CD8-positive, alpha-beta memory T cell (primary cell): ENCODE measurements at regions not wholly inside any gene's neighbourhood (a gene's known extent, or its start where the extent isn't known, plus 50 kb on each side); places are given as distances from the start of the nearest gene placed in this dataset.

ENCODE experiments used
- CTCF ChIA-PET: fragments of 350-600 bp; sonication (Branson Sonifier 250); formaldehyde crosslinking; loops from one replicate; lab custom pipeline; 2021; ENCODE audit warnings: antibody characterized with exemption; lab: Charles Lee
- POLR2A ChIA-PET: fragments of 350-600 bp; sonication (Branson Sonifier 250); formaldehyde crosslinking; loops from one replicate; lab custom pipeline; 2021; ENCODE audit warnings: antibody characterized with exemption; lab: Charles Lee
- DNase-seq, 5 donors: peaks; one replicate each; pipeline versions ENCODE4 v3.0.0 to v3.0.0-alpha.2; 2020 to 2022; ENCODE audit warnings: mixed read lengths in 1 of 5
- H3K27ac ChIP-seq: one replicate; pipeline ENCODE4 v1.7.0; 2013; ENCODE audit warnings: low read depth, mild to moderate bottlenecking, low read length, moderate library complexity
- H3K27me3 ChIP-seq: 2 replicates; pipeline ENCODE4 v1.7.0; 2013; ENCODE audit warnings: low read length, mild to moderate bottlenecking; ENCODE audit not compliant: insufficient read depth, poor library complexity, severe bottlenecking
- H3K36me3 ChIP-seq: 2 replicates; pipeline ENCODE4 v1.7.0; 2013; ENCODE audit warnings: mild to moderate bottlenecking, low read length, moderate library complexity; ENCODE audit not compliant: insufficient read depth
- H3K4me1 ChIP-seq: 2 replicates; pipeline ENCODE4 v1.7.0; 2013; ENCODE audit warnings: mild to moderate bottlenecking, low read length, moderate library complexity; ENCODE audit not compliant: insufficient read depth
- H3K4me3 ChIP-seq: 2 replicates; pipeline ENCODE4 v1.7.0; 2013; ENCODE audit warnings: mild to moderate bottlenecking, low read length
- H3K9me3 ChIP-seq: 2 replicates; pipeline ENCODE4 v1.7.0; 2013; ENCODE audit warnings: mild to moderate bottlenecking, low read length
- H3K27ac Mint-ChIP-seq, 8 donors: one replicate each; pipeline ENCODE4 v1.8.0; 2020 to 2021; ENCODE audit warnings: mixed read lengths in 8 of 8, mild to moderate bottlenecking in 6 of 8, inconsistent platforms in 3 of 8, moderate library complexity in 3 of 8
- H3K27me3 Mint-ChIP-seq, 2 donors: one replicate each; pipeline ENCODE4 v1.8.0; 2020 to 2021; ENCODE audit warnings: mixed read lengths in 2 of 2, mild to moderate bottlenecking in 1 of 2, moderate library complexity in 1 of 2
- H3K36me3 Mint-ChIP-seq, 3 donors: one replicate each; pipeline ENCODE4 v1.8.0; 2020 to 2021; ENCODE audit warnings: mixed read lengths in 3 of 3, inconsistent platforms in 1 of 3, mild to moderate bottlenecking in 1 of 3
- H3K4me1 Mint-ChIP-seq, 3 donors: one replicate each; pipeline ENCODE4 v1.8.0; 2020 to 2021; ENCODE audit warnings: mixed read lengths in 3 of 3, inconsistent platforms in 1 of 3, mild to moderate bottlenecking in 1 of 3
- H3K4me3 Mint-ChIP-seq, 7 donors: one replicate each; pipeline ENCODE4 v1.8.0; 2020 to 2021; ENCODE audit warnings: mixed read lengths in 7 of 7, mild to moderate bottlenecking in 6 of 7, moderate library complexity in 4 of 7, inconsistent platforms in 2 of 7
- H3K9me3 Mint-ChIP-seq, 5 donors: one replicate each; pipeline ENCODE4 v1.8.0; 2020 to 2022; ENCODE audit warnings: mixed read lengths in 5 of 5, mild to moderate bottlenecking in 3 of 5, moderate library complexity in 2 of 5, inconsistent platforms in 1 of 5

DNA sequence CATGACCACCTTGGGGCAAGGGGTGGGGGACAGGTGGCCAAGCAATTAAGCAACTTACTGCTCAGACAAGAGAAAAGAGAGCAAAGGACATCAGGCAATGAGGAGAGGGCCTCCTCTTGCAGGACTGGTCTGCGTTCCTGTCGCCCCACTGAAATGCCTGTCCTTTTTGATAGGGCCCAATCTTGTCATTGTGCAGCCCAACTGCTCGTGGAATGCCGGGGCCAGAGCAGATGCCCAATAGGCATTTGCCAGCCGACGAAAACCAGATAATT is 104.5 kb upstream of the SH3BP4 start:
- Histone ChIP-seq H3K9me3 (no peaks in the 10 kb centered on the region), H3K27me3 (no peaks in the 10 kb centered on the region), H3K4me1 (no peaks in the 10 kb centered on the region), H3K27ac (no peak overlapping the region), H3K4me3 (no peak overlapping the region), H3K36me3 (no peaks in the 10 kb centered on the region)
- Mint-ChIP-seq H3K36me3 (no peaks in the 10 kb centered on the region), H3K4me1 (no peaks in the 10 kb centered on the region), H3K27me3 (peaks cover 4 to 31% of the 10 kb centered on the region in 2 donors), H3K27ac (no peak overlapping the region), H3K4me3 (no peak overlapping the region), H3K9me3 (no peaks in the 10 kb centered on the region)
- CTCF ChIA-PET, result no interaction called here
- no peak for DNase-seq
- POLR2A ChIA-PET, result no interaction called here

DNA sequence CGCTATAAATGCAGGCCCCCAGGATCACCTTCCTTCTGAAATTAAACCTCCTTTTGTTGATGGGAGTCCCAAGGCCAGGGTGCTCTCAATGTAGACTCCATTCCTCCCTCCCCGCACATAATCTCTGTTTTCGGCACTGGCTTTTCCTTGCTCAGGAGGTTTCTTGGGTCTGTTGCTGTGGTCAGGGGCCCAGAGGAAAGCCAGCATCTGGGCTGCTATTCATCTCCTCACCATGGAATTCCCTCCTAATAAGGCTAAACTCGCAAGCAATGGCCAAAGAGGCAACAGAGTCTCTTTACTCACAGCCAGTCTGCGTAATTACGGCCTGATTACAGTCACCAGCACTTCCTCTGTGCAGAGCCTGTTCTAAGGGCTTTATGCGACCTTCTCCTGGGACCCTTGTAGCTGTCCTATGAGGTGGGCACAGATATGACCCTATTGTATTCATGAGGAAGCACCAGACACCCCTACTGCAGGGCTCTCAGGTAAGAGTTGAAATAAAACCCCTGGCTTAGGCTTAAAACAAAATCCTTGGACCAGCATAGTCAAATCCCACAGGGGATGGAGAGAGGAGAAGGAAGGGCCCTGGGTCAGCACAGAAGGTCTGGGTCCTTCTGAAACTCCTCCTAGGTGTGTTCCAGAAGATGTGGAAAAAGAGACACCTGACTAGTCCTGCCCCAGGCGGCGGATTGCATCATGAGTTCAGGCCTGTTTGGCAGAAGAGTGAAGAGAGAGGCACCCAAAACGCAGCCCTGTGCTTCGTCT is 105.0 kb upstream of the SH3BP4 start:
- Mint-ChIP-seq H3K36me3 (no peaks in the 10 kb centered on the region), H3K9me3 (no peaks in the 10 kb centered on the region), H3K4me1 (no peaks in the 10 kb centered on the region), H3K27me3 (peaks cover 4 to 36% of the 10 kb centered on the region in 2 donors), H3K4me3 (no peak overlapping the region), H3K27ac (no peak overlapping the region)
- H3K27me3 ChIP-seq, result no peaks in the 10 kb centered on the region
- no peak overlapping the region for H3K27ac ChIP-seq
- ChIA-PET CTCF (no interaction called here), POLR2A (no interaction called here)
- no peak overlapping the region for H3K4me3 ChIP-seq
- no peak for DNase-seq
- H3K36me3 ChIP-seq, result no peaks in the 10 kb centered on the region
- H3K4me1 ChIP-seq, result no peaks in the 10 kb centered on the region
- no peaks in the 10 kb centered on the region for H3K9me3 ChIP-seq

- Histone ChIP-seq H3K9me3 (no peaks in the 10 kb centered on the region), H3K27me3 (no peaks in the 10 kb centered on the region), H3K27ac (no peak overlapping the region), H3K36me3 (no peaks in the 10 kb centered on the region), H3K4me3 (no peak overlapping the region), H3K4me1 (no peaks in the 10 kb centered on the region)
- DNase-seq, result no peak
- Mint-ChIP-seq H3K36me3 (no peaks in the 10 kb centered on the region), H3K27ac (no peak overlapping the region), H3K4me1 (no peaks in the 10 kb centered on the region), H3K27me3 (peaks cover 1 to 37% of the 10 kb centered on the region in 2 donors), H3K4me3 (no peak overlapping the region), H3K9me3 (no peaks in the 10 kb centered on the region)
- POLR2A ChIA-PET, result no interaction called here
- CTCF ChIA-PET, result no interaction called here
Observed at GRCh38 chr2:234845602-234846590, 105.9 kb upstream of the SH3BP4 start.

DNA sequence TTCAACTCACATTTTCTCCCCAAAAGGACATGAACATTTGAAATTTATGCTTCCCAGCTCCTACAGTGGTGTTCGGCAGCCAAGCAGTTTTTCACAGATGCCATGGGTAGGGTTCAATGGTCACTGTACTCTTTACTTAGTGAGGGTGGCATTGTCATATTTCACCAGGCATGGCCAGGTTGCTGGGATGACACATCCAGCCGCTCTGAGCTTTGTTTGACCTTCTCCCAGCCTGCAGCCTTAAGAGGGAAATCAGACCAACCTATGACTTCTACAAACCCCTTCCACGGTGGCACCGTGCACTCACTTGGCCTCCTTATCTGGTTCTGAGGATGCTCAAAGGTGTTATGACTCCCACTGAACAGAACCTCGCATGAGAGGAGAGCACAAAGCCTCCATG is 108.4 kb upstream of the SH3BP4 start:
- no peak overlapping the region for H3K27ac ChIP-seq
- Mint-ChIP-seq H3K4me3 (no peak overlapping the region), H3K36me3 (no peaks in the 10 kb centered on the region), H3K9me3 (no peaks in the 10 kb centered on the region), H3K27me3 (peaks cover 1 to 28% of the 10 kb centered on the region in 2 donors), H3K4me1 (no peaks in the 10 kb centered on the region), H3K27ac (no peak overlapping the region)
- DNase-seq, result no peak
- no peaks in the 10 kb centered on the region for H3K9me3 ChIP-seq
- H3K27me3 ChIP-seq, result no peaks in the 10 kb centered on the region
- POLR2A ChIA-PET, result no interaction called here
- H3K36me3 ChIP-seq, result no peaks in the 10 kb centered on the region
- no peaks in the 10 kb centered on the region for H3K4me1 ChIP-seq
- H3K4me3 ChIP-seq, result no peak overlapping the region
- CTCF ChIA-PET, result no interaction called here

GRCh38 chr2:234842753-234843152 is 109.1 kb upstream of the SH3BP4 start:
- no peak for DNase-seq
- H3K36me3 Mint-ChIP-seq, result no peaks in the 10 kb centered on the region
- no peaks in the 10 kb centered on the region for H3K4me1 Mint-ChIP-seq
- H3K4me1 ChIP-seq, result no peaks in the 10 kb centered on the region
- H3K4me3 Mint-ChIP-seq, result no peak overlapping the region
- H3K27ac ChIP-seq, result no peak overlapping the region
- no peaks in the 10 kb centered on the region for H3K27me3 ChIP-seq
- no peaks in the 10 kb centered on the region for H3K9me3 Mint-ChIP-seq
- ChIA-PET POLR2A (no interaction called here), CTCF (no interaction called here)
- no peak overlapping the region for H3K4me3 ChIP-seq
- no peaks in the 10 kb centered on the region for H3K36me3 ChIP-seq
- H3K27ac Mint-ChIP-seq, result no peak overlapping the region
- peaks cover 1 to 29% of the 10 kb centered on the region in 2 donors for H3K27me3 Mint-ChIP-seq
- H3K9me3 ChIP-seq, result no peaks in the 10 kb centered on the region

DNA sequence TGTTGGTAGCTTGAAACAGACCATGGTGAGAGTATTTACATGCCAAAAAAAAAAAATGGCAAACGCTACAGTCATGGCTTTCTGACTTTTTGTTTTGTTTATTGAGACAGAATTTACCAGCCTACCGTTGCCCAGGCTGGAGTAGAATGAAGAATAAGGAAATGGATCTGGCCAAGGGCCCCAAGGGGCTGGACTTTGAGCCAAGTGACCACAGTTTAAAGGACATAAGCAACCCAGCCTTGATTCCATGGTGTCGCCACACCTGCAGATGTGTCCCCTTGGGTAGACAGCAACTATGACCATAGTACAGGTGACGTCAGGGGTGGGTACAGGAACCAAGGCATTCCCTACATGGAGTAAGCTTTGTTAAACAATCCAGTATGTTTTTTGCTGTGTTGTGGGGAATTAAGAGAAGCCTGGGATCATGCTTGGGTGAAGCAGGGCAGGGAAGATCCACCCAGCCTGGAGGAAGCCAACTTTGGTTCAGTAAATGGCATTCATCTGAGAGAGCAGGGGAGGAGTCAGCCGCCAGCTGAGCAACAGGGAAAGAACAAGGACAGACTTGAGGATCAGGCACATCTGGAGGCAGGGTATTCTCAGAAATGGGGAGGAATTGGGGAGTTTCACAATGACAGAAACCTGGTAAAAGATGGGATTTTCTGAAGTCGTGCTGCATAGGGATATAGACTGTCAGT is 110.3 kb upstream of the SH3BP4 start:
- POLR2A ChIA-PET, result no interaction called here
- DNase-seq, result no peak

GRCh38 chr2:234840336-234840735 is 111.5 kb upstream of the SH3BP4 start:
- Histone ChIP-seq H3K4me3 (no peak overlapping the region), H3K36me3 (no peaks in the 10 kb centered on the region), H3K9me3 (no peaks in the 10 kb centered on the region), H3K27me3 (no peaks in the 10 kb centered on the region), H3K27ac (no peak overlapping the region), H3K4me1 (no peaks in the 10 kb centered on the region)
- Mint-ChIP-seq H3K27me3 (peaks cover 0 to 32% of the 10 kb centered on the region in 2 donors), H3K4me3 (no peak overlapping the region), H3K27ac (no peak overlapping the region), H3K9me3 (no peaks in the 10 kb centered on the region), H3K4me1 (no peaks in the 10 kb centered on the region), H3K36me3 (no peaks in the 10 kb centered on the region)
- DNase-seq, result no peak
- CTCF ChIA-PET, result no interaction called here
- POLR2A ChIA-PET, result no interaction called here

More for the DNA sequence above, 110.3 kb upstream of the SH3BP4 start:
- H3K36me3 ChIP-seq, result no peaks in the 10 kb centered on the region
- no peak overlapping the region for H3K4me3 Mint-ChIP-seq
- no peaks in the 10 kb centered on the region for H3K27me3 ChIP-seq
- H3K4me3 ChIP-seq, result no peak overlapping the region
- no peaks in the 10 kb centered on the region for H3K9me3 ChIP-seq
- H3K9me3 Mint-ChIP-seq, result no peaks in the 10 kb centered on the region
- no peaks in the 10 kb centered on the region for H3K36me3 Mint-ChIP-seq
- CTCF ChIA-PET, result no interaction called here
- no peak overlapping the region for H3K27ac Mint-ChIP-seq
- H3K4me1 Mint-ChIP-seq, result no peaks in the 10 kb centered on the region
- H3K27me3 Mint-ChIP-seq, result peaks cover 0 to 32% of the 10 kb centered on the region in 2 donors
- no peak overlapping the region for H3K27ac ChIP-seq
- H3K4me1 ChIP-seq, result no peaks in the 10 kb centered on the region

DNA sequence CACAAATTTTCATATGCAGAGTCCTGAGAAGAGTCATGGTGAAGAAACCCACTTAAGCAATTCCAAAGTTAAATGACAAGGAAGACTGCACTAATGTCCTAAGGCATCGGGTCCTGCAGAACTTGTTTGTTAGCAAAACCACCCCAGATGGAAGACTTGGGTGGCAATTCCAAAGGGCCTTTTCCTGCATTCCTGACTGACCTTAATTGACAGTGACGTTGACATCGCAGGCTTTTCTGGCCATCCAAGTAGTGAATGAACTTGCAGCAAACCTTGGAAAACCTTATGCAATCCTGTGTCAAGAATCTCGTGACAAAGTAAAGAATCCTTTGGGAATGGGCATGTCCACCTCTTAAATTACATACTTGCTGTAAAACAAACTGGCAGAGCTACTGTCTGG is 112.5 kb upstream of the SH3BP4 start:
- no peaks in the 10 kb centered on the region for H3K4me1 ChIP-seq
- Mint-ChIP-seq H3K4me1 (no peaks in the 10 kb centered on the region), H3K4me3 (no peak overlapping the region), H3K36me3 (no peaks in the 10 kb centered on the region), H3K27me3 (peaks cover 0 to 32% of the 10 kb centered on the region in 2 donors), H3K27ac (no peak overlapping the region), H3K9me3 (no peaks in the 10 kb centered on the region)
- H3K27ac ChIP-seq, result no peak overlapping the region
- no peak for DNase-seq
- no peaks in the 10 kb centered on the region for H3K9me3 ChIP-seq
- POLR2A ChIA-PET, result no interaction called here
- CTCF ChIA-PET, result no interaction called here
- no peaks in the 10 kb centered on the region for H3K27me3 ChIP-seq
- no peak overlapping the region for H3K4me3 ChIP-seq
- H3K36me3 ChIP-seq, result no peaks in the 10 kb centered on the region
